ENCODE measurements at regions not wholly inside any gene's neighbourhood (a gene's known extent, or its start where the extent isn't known, plus 50 kb on each side); places are given as distances from the start of the nearest gene placed in this dataset.
"Not testable (repeated sequence)": the region's sequence is repeated elsewhere in the genome, so short reads cannot be mapped to it uniquely, and the experiment has no call there.

- DNase-seq (ENCODE audit: low read depth in 2 of 2) = no peak
Measured at GRCh38 chr10:118805146-118805545, 50.4 kb upstream of the CACUL1 start.

DNA sequence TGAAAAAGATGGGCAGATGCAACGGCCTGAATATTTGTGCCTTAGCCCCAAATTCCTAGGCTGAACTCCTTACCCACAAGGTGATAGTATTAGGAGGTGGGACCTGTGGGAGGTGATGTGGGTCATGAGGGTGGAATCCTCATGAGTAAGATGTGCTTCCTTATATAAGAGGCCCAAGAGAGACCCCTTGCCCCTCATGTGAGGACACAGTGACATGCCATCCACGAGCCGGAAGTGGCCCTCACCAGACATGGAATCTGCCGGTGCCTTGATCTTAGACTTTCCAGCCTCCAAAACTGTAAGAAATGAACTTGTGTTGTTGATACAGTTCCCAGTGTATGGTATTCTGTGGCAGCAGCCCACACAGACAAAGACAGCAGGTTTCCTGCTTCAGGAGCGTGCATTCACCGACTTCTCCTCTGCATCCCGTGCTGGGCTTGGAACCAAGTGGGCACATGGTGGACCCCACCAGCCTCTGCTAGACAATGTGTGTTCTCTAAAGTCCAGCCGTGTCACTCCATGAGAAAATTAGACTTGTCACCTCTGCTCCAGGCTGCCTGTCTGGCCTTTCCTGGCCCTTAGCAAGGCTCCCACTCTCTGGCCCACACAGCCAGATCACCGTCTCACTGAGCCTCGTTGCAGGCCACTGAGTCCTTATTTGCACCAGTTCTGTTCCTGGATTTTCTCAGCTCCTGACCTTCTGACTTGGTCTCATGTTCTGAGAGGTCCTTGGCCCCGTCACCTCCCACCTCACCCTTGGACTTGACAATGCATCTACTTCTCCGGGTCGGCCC is 52.9 kb upstream of the CACUL1 start:
- no peak for DNase-seq (ENCODE audit: low read depth in 2 of 2)

- no peak for DNase-seq (ENCODE audit: low read depth in 2 of 2)
Measured at GRCh38 chr10:118808601-118809356, 54.0 kb upstream of the CACUL1 start.

DNA sequence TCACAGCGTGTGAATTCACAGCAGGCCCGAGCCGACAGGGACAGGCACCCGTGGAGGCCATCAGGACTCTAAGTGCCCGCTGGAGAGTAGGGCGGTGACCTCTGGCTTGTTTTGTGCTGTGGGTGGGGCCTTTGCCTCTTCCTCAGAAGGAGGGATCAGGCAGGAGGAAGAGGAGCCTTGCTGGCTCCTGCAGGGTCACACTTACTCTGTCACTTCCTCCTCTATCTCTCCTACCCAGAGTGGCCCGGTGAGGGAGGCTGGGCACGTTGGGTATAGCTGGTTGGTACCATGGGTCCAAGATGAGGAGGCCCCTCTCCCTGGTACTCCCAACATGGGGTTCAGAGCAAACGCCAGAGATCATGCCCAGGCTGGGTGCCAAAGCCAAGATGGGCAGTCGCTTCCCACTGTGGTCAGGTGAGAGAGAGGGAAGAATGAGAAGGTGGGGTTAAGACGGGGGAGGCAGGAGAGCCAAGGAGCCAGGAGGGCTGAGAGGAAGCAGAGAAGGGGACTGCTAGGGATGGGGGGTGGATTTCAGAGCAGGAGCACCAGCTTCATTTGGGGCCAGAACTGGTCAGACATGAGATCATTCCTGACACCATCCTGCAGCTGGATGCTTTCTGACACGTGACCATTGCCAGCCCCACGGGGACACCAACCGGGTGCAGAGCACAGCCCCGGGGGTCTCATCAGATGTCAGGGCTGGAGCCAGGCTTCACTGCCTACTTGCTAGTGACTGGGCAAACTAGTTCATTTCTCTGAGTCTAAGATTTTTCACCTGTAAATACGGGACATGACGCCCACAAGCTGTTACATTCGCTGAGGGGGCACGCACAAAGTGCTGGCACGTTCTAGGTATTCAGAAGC is 54.8 kb upstream of the CACUL1 start:
- no peak for DNase-seq (ENCODE audit: low read depth in 2 of 2)

DNA sequence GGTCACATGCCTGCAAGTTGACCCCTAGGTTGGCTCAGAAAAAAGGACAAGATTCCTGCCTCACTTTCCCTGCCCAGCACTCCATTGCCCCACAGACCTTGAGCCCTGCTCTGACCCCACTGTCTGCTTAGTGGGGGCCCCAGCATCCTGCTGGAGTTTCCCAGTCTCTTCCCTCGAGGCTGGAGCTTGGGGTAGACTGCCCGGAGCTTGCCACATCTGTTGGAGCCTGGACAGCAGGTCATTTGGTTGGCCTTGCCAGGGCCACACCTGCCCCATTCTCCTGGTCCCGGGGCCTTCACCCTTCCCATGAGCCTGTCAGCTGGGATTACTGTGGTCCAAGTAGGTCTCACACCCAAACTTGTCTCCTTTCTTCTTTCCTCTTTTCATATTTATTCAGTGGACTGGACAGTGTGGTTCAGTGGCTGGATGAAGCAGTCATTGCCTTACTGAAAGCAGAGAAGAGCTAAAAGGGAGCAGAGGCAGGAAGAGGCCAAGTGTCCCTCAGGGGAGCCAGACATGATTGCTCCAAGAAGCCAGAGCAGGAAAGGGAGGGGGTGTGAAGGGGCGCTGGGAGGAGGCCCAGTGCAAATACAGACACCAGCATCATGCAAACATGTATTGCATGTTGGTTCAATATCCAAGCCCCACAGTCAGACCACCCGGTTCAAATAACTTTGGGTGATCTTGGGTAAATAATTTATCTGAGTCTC is 56.2 kb upstream of the CACUL1 start:
- DNase-seq (ENCODE audit: low read depth in 2 of 2) = no peak

DNA sequence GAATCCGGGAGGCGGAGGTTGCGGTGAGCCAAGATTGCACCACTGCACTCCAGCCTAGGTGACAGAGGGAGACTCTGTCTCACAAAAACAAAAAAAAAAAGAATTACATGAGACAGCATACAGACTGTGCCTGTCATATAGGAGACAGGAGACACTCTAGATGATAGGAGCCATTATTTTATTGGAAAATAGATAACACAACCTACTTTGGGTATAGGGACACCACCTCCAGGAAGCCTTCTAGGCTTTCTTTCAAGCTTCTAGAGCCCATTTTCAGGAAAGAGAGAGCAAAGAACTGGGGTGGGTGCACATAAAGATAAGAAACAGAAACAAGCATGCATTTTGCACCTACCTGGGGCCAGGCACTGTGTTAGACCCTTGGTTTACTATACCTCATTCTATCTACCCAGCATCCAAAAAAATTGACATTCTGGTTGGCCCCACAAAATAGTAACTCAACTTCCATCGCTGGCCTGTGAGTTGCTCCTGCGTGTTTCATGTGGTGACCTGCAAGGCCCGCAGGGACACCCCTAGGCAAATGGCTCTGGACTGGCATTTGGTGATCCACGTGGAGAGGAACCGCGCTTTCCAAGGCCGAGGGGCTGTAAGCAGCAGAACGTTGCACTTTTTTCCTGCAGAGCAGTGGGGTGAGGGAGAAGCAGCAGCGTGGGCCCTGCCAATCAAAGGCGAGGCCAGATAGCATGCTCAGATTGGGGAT is 57.1 kb upstream of the CACUL1 start:
- DNase-seq (ENCODE audit: low read depth in 2 of 2) = no peak

GRCh38 chr10:118812393-118812740 is 57.6 kb upstream of the CACUL1 start:
- no peak for DNase-seq (ENCODE audit: low read depth in 2 of 2)

DNA sequence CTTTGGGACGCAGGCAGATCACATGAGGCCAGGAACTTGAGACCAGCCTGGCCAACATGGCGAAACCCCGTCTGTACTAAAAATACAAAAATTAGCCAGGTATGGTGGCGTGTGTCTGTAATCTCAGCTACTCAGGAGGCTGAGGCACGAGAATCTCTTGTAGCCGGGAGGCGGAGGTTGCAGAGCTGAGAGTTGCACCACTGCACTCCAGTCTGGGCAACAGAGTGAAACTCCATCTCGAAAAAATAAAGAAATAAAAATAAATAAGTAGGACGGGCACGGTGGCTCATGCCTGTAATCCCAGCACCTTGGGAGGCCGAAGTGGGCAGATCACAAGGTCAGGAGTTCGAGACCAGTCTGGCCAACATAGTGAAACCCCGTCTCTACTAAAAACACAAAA is 58.2 kb upstream of the CACUL1 start:
- DNase-seq (ENCODE audit: low read depth in 2 of 2) = not testable (repeated sequence)

- DNase-seq (ENCODE audit: low read depth in 2 of 2) = no peak
Measured at GRCh38 chr10:118816471-118817168, 61.9 kb upstream of the CACUL1 start.

- DNase-seq (ENCODE audit: low read depth in 2 of 2) = no peak
Measured at GRCh38 chr10:118817328-118818068, 62.7 kb upstream of the CACUL1 start.

DNA sequence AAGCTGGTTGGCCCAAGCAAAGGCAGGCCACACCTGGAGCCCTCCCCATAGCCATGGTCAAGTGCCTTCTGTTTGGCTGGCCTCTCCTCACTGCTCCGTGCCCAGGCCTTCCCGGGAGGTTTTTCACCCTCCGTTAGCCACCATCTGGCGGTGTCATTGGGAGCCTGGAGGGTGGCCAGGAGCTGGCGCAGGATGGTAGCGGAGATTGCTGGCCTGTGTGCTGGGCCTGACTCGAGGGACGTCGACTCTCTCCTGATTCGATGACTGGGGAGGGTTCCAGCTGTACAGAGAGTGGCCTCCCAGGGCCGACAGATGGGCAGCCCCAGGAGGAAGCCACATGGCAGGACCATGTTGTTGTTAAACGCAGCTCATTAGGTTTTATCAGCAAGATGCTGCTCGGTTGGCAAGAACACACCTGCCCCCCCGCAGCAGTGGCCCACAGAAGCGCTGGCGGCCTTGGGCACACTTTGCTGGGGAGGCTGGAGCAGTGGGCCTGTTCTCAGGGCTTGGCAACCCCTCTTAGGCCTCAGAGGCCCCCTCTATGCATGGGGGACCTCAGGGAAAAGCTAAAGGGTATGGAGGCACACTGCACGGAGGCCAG is 64.0 kb upstream of the CACUL1 start:
- no peak for DNase-seq (ENCODE audit: low read depth in 2 of 2)

DNA sequence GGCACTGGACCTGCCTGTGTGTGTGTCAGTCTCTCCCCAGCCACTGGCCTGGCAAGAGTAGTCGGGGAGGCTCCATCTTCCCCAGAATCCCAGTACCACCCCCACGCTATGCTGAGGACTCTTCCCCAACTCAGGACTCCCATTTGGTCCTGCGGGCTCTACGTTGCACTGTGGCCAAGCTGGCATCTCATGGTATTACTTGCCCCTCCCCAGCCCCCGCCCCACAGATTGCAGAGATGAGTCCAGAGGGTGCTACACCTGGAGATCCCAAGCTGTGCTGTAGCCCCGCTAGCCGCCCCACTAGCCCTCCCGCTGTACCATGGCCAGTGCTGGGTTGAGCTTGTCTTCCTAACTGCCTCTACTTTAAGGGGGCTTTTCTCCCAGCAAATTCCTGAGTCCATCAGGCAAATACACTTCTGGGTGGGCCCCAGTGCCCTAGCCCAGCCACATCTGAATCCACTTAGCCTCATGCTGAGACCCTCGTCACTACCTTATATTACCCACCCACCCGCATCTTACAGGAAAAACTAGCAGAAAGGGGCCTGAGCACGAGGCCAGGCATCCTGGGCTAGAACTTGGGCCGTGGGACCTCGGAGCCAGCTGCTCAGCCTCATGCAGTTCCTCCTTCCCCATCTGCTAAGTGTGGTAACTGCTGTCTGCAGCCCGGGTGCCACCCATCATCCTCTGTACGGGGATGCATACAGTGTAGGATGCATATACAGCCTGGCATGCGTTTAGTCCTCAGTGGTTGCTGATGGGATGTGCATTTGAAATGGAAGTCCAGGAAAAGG is 65.8 kb upstream of the CACUL1 start:
- DNase-seq (ENCODE audit: low read depth in 2 of 2) = no peak

DNA sequence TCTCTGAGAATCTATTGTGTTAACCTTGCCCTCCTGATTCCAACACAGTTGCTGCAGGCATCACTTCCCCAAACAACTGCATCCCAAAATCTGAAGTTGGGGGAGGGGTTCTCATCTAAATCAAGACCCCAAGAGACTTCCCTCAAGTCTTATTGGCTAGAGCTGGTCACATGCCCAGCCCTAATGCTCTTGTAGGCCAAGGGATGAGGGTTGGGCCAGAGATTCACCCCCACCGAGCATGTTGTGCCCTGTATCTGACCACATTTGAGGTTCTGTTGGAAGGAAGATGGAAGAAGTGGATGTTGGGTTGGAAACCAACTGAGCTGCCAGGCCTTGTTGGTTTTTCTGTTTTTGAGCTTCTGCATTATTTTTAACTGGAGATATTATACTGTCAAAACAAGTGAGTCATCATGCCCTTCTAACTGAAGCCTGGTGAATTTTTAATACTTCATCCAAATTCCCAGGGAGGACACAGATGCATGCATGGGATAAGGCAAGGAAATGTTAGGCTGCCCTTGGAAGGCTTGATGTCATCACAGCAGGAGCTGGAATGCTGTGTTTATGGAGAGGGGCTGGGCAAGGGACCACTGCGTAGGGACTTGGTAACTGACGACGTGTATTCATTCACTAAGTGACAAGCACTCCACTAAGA is 68.6 kb upstream of the CACUL1 start:
- no peak for DNase-seq (ENCODE audit: low read depth in 2 of 2)

- no peak for DNase-seq (ENCODE audit: low read depth in 2 of 2)
Measured at GRCh38 chr10:118827053-118827452, 72.3 kb upstream of the CACUL1 start.

- no peak for DNase-seq (ENCODE audit: low read depth in 2 of 2)
Measured at GRCh38 chr10:118827466-118828155, 72.8 kb upstream of the CACUL1 start.

DNA sequence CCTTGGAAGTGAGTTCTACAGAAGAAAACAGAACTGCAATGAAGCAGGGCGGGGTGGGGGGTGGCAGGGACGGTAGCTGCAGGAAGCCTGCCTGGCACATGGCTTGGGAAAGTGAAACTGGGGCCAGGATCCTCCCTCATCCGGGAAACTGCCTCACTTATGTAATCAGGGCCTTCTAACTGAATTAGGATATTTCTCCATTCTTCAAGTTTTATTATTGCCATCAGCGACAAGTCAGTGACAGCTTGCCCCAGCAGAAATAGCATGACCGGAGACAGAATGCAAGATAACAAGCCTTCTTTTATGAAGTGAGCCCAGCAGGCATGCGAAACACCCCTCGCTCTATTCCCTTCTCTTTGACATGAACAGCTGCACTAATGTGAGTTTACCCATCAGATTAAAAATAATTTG is 77.5 kb upstream of the CACUL1 start:
- DNase-seq (ENCODE audit: low read depth in 2 of 2) = no peak

- not testable (repeated sequence) for DNase-seq (ENCODE audit: low read depth in 2 of 2)
Measured at GRCh38 chr10:118834370-118834769, 79.6 kb upstream of the CACUL1 start.
